ENCODE measurements at regions not wholly inside any gene's neighbourhood (a gene's known extent, or its start where the extent isn't known, plus 50 kb on each side); places are given as distances from the start of the nearest gene placed in this dataset.

GRCh38 chr4:57191523-57192034 lies 81.4 kb upstream of the IGFBP7 start:
- H3K27me3 ChIP-seq (ENCODE audit: control insufficient read depth, low read length), result no peaks in the 10 kb centered on the region
- H3K9me2 ChIP-seq (replicated peaks; ENCODE audit: control insufficient read depth, low read length), result no peaks in the 10 kb centered on the region
- H3F3A ChIP-seq (ENCODE audit: control insufficient read depth, insufficient read depth), result no peaks in the 10 kb centered on the region
- H3K36me3 ChIP-seq (ENCODE audit: control insufficient read depth, low read length), result no peaks in the 10 kb centered on the region
- no peaks in the 10 kb centered on the region for H3K9me3 ChIP-seq (ENCODE audit: control insufficient read depth, insufficient read depth, low read length)
- no peaks in the 10 kb centered on the region for H4K20me1 ChIP-seq (ENCODE audit: control insufficient read depth, insufficient read depth, low read depth, low read length)
- H3K4me2 ChIP-seq (ENCODE audit: low read length), result no peak overlapping the region
- H3K27ac ChIP-seq (ENCODE audit: low read depth, low read length), result no peak overlapping the region
- TF ChIP-seq CTCF (IDR thresholded peaks at IDR 0.05; ENCODE audit: low read depth, low read length, poor library complexity, severe bottlenecking) (no peak), EZH2phosphoT487 (IDR thresholded peaks at IDR 0.05; ENCODE audit: borderline replicate concordance, low read length) (no peak)
- no peaks in the 10 kb centered on the region for H3K4me1 ChIP-seq (ENCODE audit: control insufficient read depth, low read length)
- no peaks in the 10 kb centered on the region for H3K79me2 ChIP-seq (ENCODE audit: control insufficient read depth, low read length)
- no peak overlapping the region for H3K4me3 ChIP-seq (ENCODE audit: low read length)

GRCh38 chr4:57190601-57191481 lies 80.7 kb upstream of the IGFBP7 start:
- Histone ChIP-seq H3K36me3 (ENCODE audit: control insufficient read depth, low read length) (no peaks in the 10 kb centered on the region), H3K27ac (ENCODE audit: low read depth, low read length) (no peak overlapping the region), H3K9me2 (replicated peaks; ENCODE audit: control insufficient read depth, low read length) (no peaks in the 10 kb centered on the region), H3F3A (ENCODE audit: control insufficient read depth, insufficient read depth) (no peaks in the 10 kb centered on the region), H3K27me3 (ENCODE audit: control insufficient read depth, low read length) (no peaks in the 10 kb centered on the region), H3K9me3 (ENCODE audit: control insufficient read depth, insufficient read depth, low read length) (no peaks in the 10 kb centered on the region), H4K20me1 (ENCODE audit: control insufficient read depth, insufficient read depth, low read depth, low read length) (no peaks in the 10 kb centered on the region), H3K4me3 (ENCODE audit: low read length) (no peak overlapping the region), H3K4me1 (ENCODE audit: control insufficient read depth, low read length) (no peaks in the 10 kb centered on the region), H3K79me2 (ENCODE audit: control insufficient read depth, low read length) (no peaks in the 10 kb centered on the region), H3K4me2 (ENCODE audit: low read length) (no peak overlapping the region)
- TF ChIP-seq CTCF (IDR thresholded peaks at IDR 0.05; ENCODE audit: low read depth, low read length, poor library complexity, severe bottlenecking) (peak; percentile 90), EZH2phosphoT487 (IDR thresholded peaks at IDR 0.05; ENCODE audit: borderline replicate concordance, low read length) (no peak)

- H3K79me2 ChIP-seq (ENCODE audit: control insufficient read depth, low read length), result no peaks in the 10 kb centered on the region
- H3F3A ChIP-seq (ENCODE audit: control insufficient read depth, insufficient read depth), result no peaks in the 10 kb centered on the region
- H3K4me1 ChIP-seq (ENCODE audit: control insufficient read depth, low read length), result no peaks in the 10 kb centered on the region
- H3K9me2 ChIP-seq (replicated peaks; ENCODE audit: control insufficient read depth, low read length), result no peaks in the 10 kb centered on the region
- H4K20me1 ChIP-seq (ENCODE audit: control insufficient read depth, insufficient read depth, low read depth, low read length), result no peaks in the 10 kb centered on the region
- H3K4me3 ChIP-seq (ENCODE audit: low read length), result no peak overlapping the region
- H3K4me2 ChIP-seq (ENCODE audit: low read length), result no peak overlapping the region
- no peaks in the 10 kb centered on the region for H3K36me3 ChIP-seq (ENCODE audit: control insufficient read depth, low read length)
- no peaks in the 10 kb centered on the region for H3K27me3 ChIP-seq (ENCODE audit: control insufficient read depth, low read length)
- no peak for TF ChIP-seq CTCF (IDR thresholded peaks at IDR 0.05; ENCODE audit: low read depth, low read length, poor library complexity, severe bottlenecking)
- TF ChIP-seq EZH2phosphoT487 (IDR thresholded peaks at IDR 0.05; ENCODE audit: borderline replicate concordance, low read length), result no peak
- H3K9me3 ChIP-seq (ENCODE audit: control insufficient read depth, insufficient read depth, low read length), result no peaks in the 10 kb centered on the region
- H3K27ac ChIP-seq (ENCODE audit: low read depth, low read length), result no peak overlapping the region
These were observed 77.1 kb upstream of the IGFBP7 start for GRCh38 chr4:57187246-57187645.

Measured in DOHH2 (cell line).